ENCODE measurements at regions not wholly inside any gene's neighbourhood (a gene's known extent, or its start where the extent isn't known, plus 50 kb on each side); places are given as distances from the start of the nearest gene placed in this dataset.

DNA sequence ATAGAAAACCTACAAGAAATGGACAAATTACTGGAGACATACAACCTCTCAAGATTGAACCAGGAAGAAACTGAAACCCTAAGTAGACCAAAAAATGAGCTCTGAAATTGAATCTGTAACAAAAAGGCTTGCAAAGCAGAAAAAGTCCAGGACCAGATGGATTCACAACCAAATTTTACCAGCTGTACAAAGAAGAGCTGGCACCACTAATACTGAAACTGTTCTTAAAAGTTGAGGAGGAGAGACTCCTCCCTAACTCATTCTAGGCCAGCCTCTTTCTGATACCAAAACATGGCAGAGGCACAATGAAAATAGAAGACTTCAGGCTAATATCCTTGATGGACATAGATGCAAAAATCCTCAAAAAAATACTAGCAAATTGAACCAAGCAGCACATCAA is 542.3 kb downstream of the CYLC2 start:
- TF ChIP-seq, protein P1, sequence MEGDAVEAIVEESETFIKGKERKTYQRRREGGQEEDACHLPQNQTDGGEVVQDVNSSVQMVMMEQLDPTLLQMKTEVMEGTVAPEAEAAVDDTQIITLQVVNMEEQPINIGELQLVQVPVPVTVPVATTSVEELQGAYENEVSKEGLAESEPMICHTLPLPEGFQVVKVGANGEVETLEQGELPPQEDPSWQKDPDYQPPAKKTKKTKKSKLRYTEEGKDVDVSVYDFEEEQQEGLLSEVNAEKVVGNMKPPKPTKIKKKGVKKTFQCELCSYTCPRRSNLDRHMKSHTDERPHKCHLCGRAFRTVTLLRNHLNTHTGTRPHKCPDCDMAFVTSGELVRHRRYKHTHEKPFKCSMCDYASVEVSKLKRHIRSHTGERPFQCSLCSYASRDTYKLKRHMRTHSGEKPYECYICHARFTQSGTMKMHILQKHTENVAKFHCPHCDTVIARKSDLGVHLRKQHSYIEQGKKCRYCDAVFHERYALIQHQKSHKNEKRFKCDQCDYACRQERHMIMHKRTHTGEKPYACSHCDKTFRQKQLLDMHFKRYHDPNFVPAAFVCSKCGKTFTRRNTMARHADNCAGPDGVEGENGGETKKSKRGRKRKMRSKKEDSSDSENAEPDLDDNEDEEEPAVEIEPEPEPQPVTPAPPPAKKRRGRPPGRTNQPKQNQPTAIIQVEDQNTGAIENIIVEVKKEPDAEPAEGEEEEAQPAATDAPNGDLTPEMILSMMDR (IDR thresholded peaks at IDR 0.05) = no peak
- no peak for TF ChIP-seq POLR2A (IDR thresholded peaks at IDR 0.05)
